ENCODE measurements at regions not wholly inside any gene's neighbourhood (a gene's known extent, or its start where the extent isn't known, plus 50 kb on each side); places are given as distances from the start of the nearest gene placed in this dataset.

- Histone ChIP-seq H3K4me2 (ENCODE audit: low read depth, low read length, poor library complexity, severe bottlenecking) (no peak overlapping the region), H3K9me3 (ENCODE audit: insufficient read depth, low read depth, low read length) (no peaks in the 10 kb centered on the region), H3K4me3 (ENCODE audit: low read length, poor library complexity, severe bottlenecking) (no peak overlapping the region), H3F3A (ENCODE audit: low read depth) (no peaks in the 10 kb centered on the region), H3K4me1 (ENCODE audit: insufficient read depth, low read length, poor library complexity, severe bottlenecking) (no peaks in the 10 kb centered on the region), H3K9ac (ENCODE audit: low read depth, low read length, poor library complexity, severe bottlenecking) (no peak overlapping the region), H3K79me2 (ENCODE audit: insufficient read depth, low read length) (no peaks in the 10 kb centered on the region), H3K9me2 (replicated peaks; ENCODE audit: low read depth, low read length) (no peaks in the 10 kb centered on the region), H2AFZ (ENCODE audit: low read length) (no peak overlapping the region), H3K27me3 (ENCODE audit: insufficient read depth, low read length, poor library complexity, severe bottlenecking) (no peaks in the 10 kb centered on the region), H3K36me3 (ENCODE audit: insufficient read depth, low read length) (no peaks in the 10 kb centered on the region), H4K20me1 (ENCODE audit: insufficient read depth, low read length, poor library complexity, severe bottlenecking) (no peaks in the 10 kb centered on the region)
- TF ChIP-seq EZH2phosphoT487 (IDR thresholded peaks at IDR 0.05; ENCODE audit: borderline replicate concordance): no peak
- TF ChIP-seq CTCF (conservative IDR thresholded peaks at IDR 0.05; ENCODE audit: low read length): no peak
These were observed 344.6 kb downstream of the SOX9 start for GRCh38 chr17:72465191-72466024.

- no peak overlapping the region for H2AFZ ChIP-seq (ENCODE audit: low read length)
- H3K4me3 ChIP-seq (ENCODE audit: low read length, poor library complexity, severe bottlenecking): no peak overlapping the region
- no peak overlapping the region for H3K9ac ChIP-seq (ENCODE audit: low read depth, low read length, poor library complexity, severe bottlenecking)
- no peaks in the 10 kb centered on the region for H4K20me1 ChIP-seq (ENCODE audit: insufficient read depth, low read length, poor library complexity, severe bottlenecking)
- H3K4me1 ChIP-seq (ENCODE audit: insufficient read depth, low read length, poor library complexity, severe bottlenecking): no peaks in the 10 kb centered on the region
- H3K4me2 ChIP-seq (ENCODE audit: low read depth, low read length, poor library complexity, severe bottlenecking): no peak overlapping the region
- H3K27me3 ChIP-seq (ENCODE audit: insufficient read depth, low read length, poor library complexity, severe bottlenecking): no peaks in the 10 kb centered on the region
- TF ChIP-seq CTCF (conservative IDR thresholded peaks at IDR 0.05; ENCODE audit: low read length) (no peak), EZH2phosphoT487 (IDR thresholded peaks at IDR 0.05; ENCODE audit: borderline replicate concordance) (no peak)
- H3K36me3 ChIP-seq (ENCODE audit: insufficient read depth, low read length): no peaks in the 10 kb centered on the region
- no peaks in the 10 kb centered on the region for H3K9me2 ChIP-seq (replicated peaks; ENCODE audit: low read depth, low read length)
- no peaks in the 10 kb centered on the region for H3K79me2 ChIP-seq (ENCODE audit: insufficient read depth, low read length)
- H3F3A ChIP-seq (ENCODE audit: low read depth): no peaks in the 10 kb centered on the region
- no peaks in the 10 kb centered on the region for H3K9me3 ChIP-seq (ENCODE audit: insufficient read depth, low read depth, low read length)
These were observed 345.4 kb downstream of the SOX9 start for GRCh38 chr17:72466199-72466598.

GRCh38 chr17:72466606-72467005 is 345.8 kb downstream of the SOX9 start:
- Histone ChIP-seq H3K27me3 (ENCODE audit: insufficient read depth, low read length, poor library complexity, severe bottlenecking) (no peaks in the 10 kb centered on the region), H3K9me2 (replicated peaks; ENCODE audit: low read depth, low read length) (no peaks in the 10 kb centered on the region), H3K4me1 (ENCODE audit: insufficient read depth, low read length, poor library complexity, severe bottlenecking) (no peaks in the 10 kb centered on the region), H3K9ac (ENCODE audit: low read depth, low read length, poor library complexity, severe bottlenecking) (no peak overlapping the region), H3K79me2 (ENCODE audit: insufficient read depth, low read length) (no peaks in the 10 kb centered on the region), H3K36me3 (ENCODE audit: insufficient read depth, low read length) (no peaks in the 10 kb centered on the region), H2AFZ (ENCODE audit: low read length) (no peak overlapping the region), H4K20me1 (ENCODE audit: insufficient read depth, low read length, poor library complexity, severe bottlenecking) (no peaks in the 10 kb centered on the region), H3K9me3 (ENCODE audit: insufficient read depth, low read depth, low read length) (no peaks in the 10 kb centered on the region), H3K4me2 (ENCODE audit: low read depth, low read length, poor library complexity, severe bottlenecking) (no peak overlapping the region), H3F3A (ENCODE audit: low read depth) (no peaks in the 10 kb centered on the region), H3K4me3 (ENCODE audit: low read length, poor library complexity, severe bottlenecking) (no peak overlapping the region)
- TF ChIP-seq EZH2phosphoT487 (IDR thresholded peaks at IDR 0.05; ENCODE audit: borderline replicate concordance) (no peak), CTCF (conservative IDR thresholded peaks at IDR 0.05; ENCODE audit: low read length) (no peak)

Data from Loucy (cell line).